HEK293 (cell line): ENCODE measurements at regions not wholly inside any gene's neighbourhood (a gene's known extent, or its start where the extent isn't known, plus 50 kb on each side); places are given as distances from the start of the nearest gene placed in this dataset.

Experiments used
- CTCF ChIA-PET: fragments of 350-600 bp; formaldehyde crosslinking; extraction: SDS; loops from one replicate; lab custom pipeline; 2021; ENCODE audit warnings: antibody characterized with exemption; lab: Yijun Ruan, JAX
- POLR2A ChIA-PET: fragments of 300-600 bp; formaldehyde crosslinking; extraction: SDS; loops from one replicate; lab custom pipeline; 2020; ENCODE audit warnings: antibody characterized with exemption, inconsistent platforms; lab: Yijun Ruan, JAX
- H3K27ac ChIP-seq: fragments of 200-500 bp; sonication (Bioruptor generic); 2 replicates; pipeline ENCODE4 v1.5.1; 2014; ENCODE audit warnings: low read depth, low read length, control low read depth, inconsistent platforms; ENCODE audit errors: extremely low read depth
- H3K36me3 ChIP-seq, 2 experiments: fragments of 200-500 bp in 1 of 2; sonication (Bioruptor generic) in 1 of 2; 1 replicate in 1 of 2; 2 replicates in 1 of 2; pipeline ENCODE4 v1.5.1; 2014 to 2017; ENCODE audit warnings: inconsistent platforms in 2 of 2, low read length in 2 of 2; ENCODE audit not compliant: control insufficient read depth in 2 of 2, insufficient read depth in 1 of 2
- H3K4me1 ChIP-seq: fragments of 200-500 bp; sonication (Bioruptor generic); 2 replicates; pipeline ENCODE4 v1.5.1; 2014; ENCODE audit warnings: mild to moderate bottlenecking, low read length, inconsistent platforms; ENCODE audit not compliant: control insufficient read depth, insufficient read depth
- H3K4me3 ChIP-seq: 2 replicates; pipeline ENCODE4 v1.5.1; 2011; ENCODE audit warnings: low read depth, mild to moderate bottlenecking, control low read depth, low read length, moderate library complexity
- H3K9me3 ChIP-seq: fragments of 200-500 bp; sonication (Bioruptor generic); 2 replicates; pipeline ENCODE4 v1.5.1; 2014; ENCODE audit warnings: low read depth, low read length, inconsistent platforms; ENCODE audit not compliant: control insufficient read depth, insufficient read depth
- CTCF ChIP-seq: fragments of 450-650 bp; formaldehyde crosslinking; IDR thresholded peaks from 2 replicates; pipeline ENCODE4 v1.5.1; 2016; ENCODE audit warnings: missing biosample characterization, missing genetic modification characterization
- MEIS1 ChIP-seq: sonication (generic); formaldehyde crosslinking; IDR thresholded peaks from 2 replicates; pipeline ENCODE4 v1.8.1; 2022; ENCODE audit warnings: missing genetic modification reagents, mild to moderate bottlenecking, borderline replicate concordance
- SCRT2 ChIP-seq: fragments of 450-650 bp; formaldehyde crosslinking; IDR thresholded peaks from 2 replicates; pipeline ENCODE4 v1.5.1; 2016; ENCODE audit warnings: missing biosample characterization, missing genetic modification characterization
- SP7 ChIP-seq: fragments of 450-650 bp; formaldehyde crosslinking; IDR thresholded peaks from 2 replicates; pipeline ENCODE4 v1.5.1; 2016; ENCODE audit warnings: missing biosample characterization, missing genetic modification characterization
- TCF7L2 ChIP-seq: IDR thresholded peaks from 2 replicates; pipeline ENCODE4 v1.6.1; 2011; ENCODE audit warnings: low read depth, mild to moderate bottlenecking, inconsistent platforms, low read length, moderate library complexity, borderline replicate concordance
- ZBTB20 ChIP-seq: fragments of 450-650 bp; formaldehyde crosslinking; IDR thresholded peaks from 2 replicates; pipeline ENCODE4 v1.5.1; 2016; ENCODE audit warnings: missing biosample characterization, missing genetic modification characterization
- ZBTB21 ChIP-seq: fragments of 450-650 bp; formaldehyde crosslinking; IDR thresholded peaks from 2 replicates; pipeline ENCODE4 v1.5.1; 2017; ENCODE audit warnings: missing biosample characterization, missing genetic modification characterization
- ZIC2 ChIP-seq: fragments of 450-650 bp; formaldehyde crosslinking; IDR thresholded peaks from 2 replicates; pipeline ENCODE4 v1.5.1; 2016; ENCODE audit warnings: missing biosample characterization, missing genetic modification characterization
- ZNF16 ChIP-seq: fragments of 450-650 bp; formaldehyde crosslinking; IDR thresholded peaks from 2 replicates; pipeline ENCODE4 v1.5.1; 2016; ENCODE audit warnings: low read depth, missing biosample characterization, missing genetic modification characterization
- ZNF169 ChIP-seq: fragments of 450-650 bp; formaldehyde crosslinking; IDR thresholded peaks from 2 replicates; pipeline ENCODE4 v1.5.1; 2016; ENCODE audit warnings: missing biosample characterization, missing genetic modification characterization
- ZNF174 ChIP-seq: fragments of 450-650 bp; formaldehyde crosslinking; IDR thresholded peaks from 2 replicates; pipeline ENCODE4 v1.5.0; 2017; ENCODE audit warnings: missing biosample characterization, mild to moderate bottlenecking, missing genetic modification characterization
- ZNF211 ChIP-seq: fragments of 450-650 bp; formaldehyde crosslinking; IDR thresholded peaks from 2 replicates; pipeline ENCODE4 v1.5.1; 2016; ENCODE audit warnings: low read depth, missing biosample characterization, missing genetic modification characterization
- ZNF48 ChIP-seq: fragments of 450-650 bp; formaldehyde crosslinking; IDR thresholded peaks from 2 replicates; pipeline ENCODE4 v1.5.1; 2016; ENCODE audit warnings: missing biosample characterization, missing genetic modification characterization
- ZNF645 ChIP-seq: fragments of 450-650 bp; formaldehyde crosslinking; IDR thresholded peaks from 2 replicates; pipeline ENCODE4; 2016; ENCODE audit warnings: missing biosample characterization, missing genetic modification characterization
- ZNF664 ChIP-seq: fragments of 450-650 bp; formaldehyde crosslinking; IDR thresholded peaks from 2 replicates; pipeline ENCODE4 v1.5.1; 2016; ENCODE audit warnings: missing biosample characterization, missing genetic modification characterization
- ZNF776 ChIP-seq: fragments of 450-650 bp; formaldehyde crosslinking; IDR thresholded peaks from 2 replicates; pipeline ENCODE4 v1.5.0; 2017; ENCODE audit warnings: missing biosample characterization, missing genetic modification characterization, borderline replicate concordance
- ZNF843 ChIP-seq: fragments of 450-650 bp; formaldehyde crosslinking; IDR thresholded peaks from 2 replicates; pipeline ENCODE4 v1.5.1; 2016; ENCODE audit warnings: missing biosample characterization, missing genetic modification characterization
- ZSCAN23 ChIP-seq: fragments of 450-650 bp; formaldehyde crosslinking; IDR thresholded peaks from 2 replicates; pipeline ENCODE4 v1.5.1; 2016; ENCODE audit warnings: missing biosample characterization, missing genetic modification characterization

GRCh38 chr1:67941746-67942145 is 108.5 kb upstream of the GNG12 start:
- ChIA-PET CTCF (interaction anchor here (0.5 to 1.4 kb wide), 3 partner anchors 88 to 341 kb away, joined by 3 to 5 read pairs (median 3); no protein-coding TSS in a partner anchor), POLR2A (no interaction called here)
- TF ChIP-seq ZNF645: no peak
- Histone ChIP-seq H3K27ac (no peak overlapping the region), H3K9me3 (no peaks in the 10 kb centered on the region), H3K36me3 (no peaks in the 10 kb centered on the region), H3K4me1 (no peaks in the 10 kb centered on the region), H3K4me3 (no peak overlapping the region)

GRCh38 chr1:67941155-67941554 is 107.9 kb upstream of the GNG12 start:
- no peak for TF ChIP-seq ZBTB20 (tag by site-specific recombination)
- TF ChIP-seq ZNF776 (tag by site-specific recombination): no peak
- no peak for TF ChIP-seq CTCF (tag by site-specific recombination)
- no peak for TF ChIP-seq ZNF843 (tag by site-specific recombination)
- no peak for TF ChIP-seq SCRT2 (tag by site-specific recombination)
- no peak for TF ChIP-seq ZSCAN23 (tag by site-specific recombination)
- no peak for TF ChIP-seq ZNF174 (tag by site-specific recombination)
- TF ChIP-seq ZNF48 (tag by site-specific recombination): no peak
- Histone ChIP-seq H3K27ac (no peak overlapping the region), H3K4me1 (no peaks in the 10 kb centered on the region), H3K9me3 (no peaks in the 10 kb centered on the region), H3K4me3 (no peak overlapping the region), H3K36me3 (no peaks in the 10 kb centered on the region)
- ChIA-PET CTCF (interaction anchor here (1.3 to 1.4 kb wide), 2 partner anchors 87 to 170 kb away, joined by 3 to 5 read pairs; no protein-coding TSS in a partner anchor), POLR2A (no interaction called here)

- TF ChIP-seq ZIC2 (tag by site-specific recombination): no peak
- no peak for TF ChIP-seq ZNF211
- no peak for TF ChIP-seq ZNF664 (tag by site-specific recombination)
- TF ChIP-seq MEIS1 (CRISPR knock-in tag): no peak
- Histone ChIP-seq H3K4me1 (no peaks in the 10 kb centered on the region), H3K27ac (no peak overlapping the region), H3K9me3 (no peaks in the 10 kb centered on the region), H3K36me3 (no peaks in the 10 kb centered on the region), H3K4me3 (no peak overlapping the region)
- POLR2A ChIA-PET: no interaction called here
- CTCF ChIA-PET: interaction anchor here (0.7 to 1.0 kb wide), 3 partner anchors 27 to 88 kb away, joined by 3 read pairs; no protein-coding TSS in a partner anchor
Measured at GRCh38 chr1:67939942-67940341, 106.7 kb upstream of the GNG12 start.

GRCh38 chr1:67939186-67939743 is 106.0 kb upstream of the GNG12 start:
- Histone ChIP-seq H3K36me3 (no peaks in the 10 kb centered on the region), H3K9me3 (no peaks in the 10 kb centered on the region), H3K27ac (no peak overlapping the region), H3K4me3 (no peak overlapping the region), H3K4me1 (no peaks in the 10 kb centered on the region)
- TF ChIP-seq ZNF843 (tag by site-specific recombination) (no peak), SP7 (0 out of 2 replicates have a peak, but pooled peaks have one; percentile 47), ZBTB21 (tag by site-specific recombination) (no peak), TCF7L2 (no peak), ZNF16 (no peak), ZNF169 (tag by site-specific recombination) (no peak), CTCF (tag by site-specific recombination) (no peak), ZSCAN23 (tag by site-specific recombination) (no peak)
- ChIA-PET POLR2A (no interaction called here), CTCF (interaction anchor here (0.7 to 1.0 kb wide), 2 partner anchors 27 to 87 kb away, joined by 3 read pairs; no protein-coding TSS in a partner anchor)
